ENCODE measurements at regions not wholly inside any gene's neighbourhood (a gene's known extent, or its start where the extent isn't known, plus 50 kb on each side); places are given as distances from the start of the nearest gene placed in this dataset.
"Not testable (repeated sequence)": the region's sequence is repeated elsewhere in the genome, so short reads cannot be mapped to it uniquely, and the experiment has no call there.

GRCh38 chr20:29349836-29350235, 1907.6 kb upstream of the DEFB115 start:
- Mint-ChIP-seq H3K36me3 (no peaks in the 10 kb centered on the region), H3K27ac (no peak overlapping the region), H3K4me3 (no peak overlapping the region), H3K9me3 (peaks cover 4% of the 10 kb centered on the region), H3K27me3 (no peaks in the 10 kb centered on the region), H3K4me1 (no peaks in the 10 kb centered on the region)

- H3K4me1 Mint-ChIP-seq, H3K36me3 Mint-ChIP-seq, H3K9me3 Mint-ChIP-seq, H3K4me3 Mint-ChIP-seq, H3K27ac Mint-ChIP-seq, H3K27me3 Mint-ChIP-seq: not testable (repeated sequence)
These were observed 1881.5 kb upstream of the DEFB115 start for GRCh38 chr20:29375937-29376336.

GRCh38 chr20:29392853-29393252, 1864.6 kb upstream of the DEFB115 start:
- not testable (repeated sequence) for H3K36me3 Mint-ChIP-seq, H3K4me1 Mint-ChIP-seq, H3K27ac Mint-ChIP-seq, H3K4me3 Mint-ChIP-seq
- H3K9me3 Mint-ChIP-seq: peaks cover 22% of the 10 kb centered on the region
- H3K27me3 Mint-ChIP-seq: peaks cover 13% of the 10 kb centered on the region

GRCh38 chr20:29408034-29408695, 1849.3 kb upstream of the DEFB115 start:
- Mint-ChIP-seq H3K4me1 (no peaks in the 10 kb centered on the region), H3K4me3 (no peak overlapping the region), H3K27me3 (peaks cover 12% of the 10 kb centered on the region), H3K36me3 (peaks cover 7% of the 10 kb centered on the region), H3K27ac (no peak overlapping the region), H3K9me3 (peaks cover 24% of the 10 kb centered on the region)

GRCh38 chr20:29408707-29409106, 1848.8 kb upstream of the DEFB115 start:
- not testable (repeated sequence) for H3K4me3 Mint-ChIP-seq, H3K4me1 Mint-ChIP-seq, H3K27ac Mint-ChIP-seq, H3K36me3 Mint-ChIP-seq
- H3K9me3 Mint-ChIP-seq: peaks cover 28% of the 10 kb centered on the region
- H3K27me3 Mint-ChIP-seq: peaks cover 13% of the 10 kb centered on the region

GRCh38 chr20:29409160-29409689, 1848.2 kb upstream of the DEFB115 start:
- H3K27me3 Mint-ChIP-seq: peaks cover 14% of the 10 kb centered on the region
- not testable (repeated sequence) for H3K27ac Mint-ChIP-seq, H3K4me3 Mint-ChIP-seq, H3K4me1 Mint-ChIP-seq, H3K36me3 Mint-ChIP-seq
- peaks cover 29% of the 10 kb centered on the region for H3K9me3 Mint-ChIP-seq

- H3K4me3 Mint-ChIP-seq: no peak overlapping the region
- peaks cover 14% of the 10 kb centered on the region for H3K27me3 Mint-ChIP-seq
- no peaks in the 10 kb centered on the region for H3K4me1 Mint-ChIP-seq
These were observed 1847.3 kb upstream of the DEFB115 start for GRCh38 chr20:29409833-29410805.

GRCh38 chr20:29410806-29411457, 1846.5 kb upstream of the DEFB115 start:
- Mint-ChIP-seq H3K36me3 (peaks cover 9% of the 10 kb centered on the region), H3K27me3 (peaks cover 14% of the 10 kb centered on the region), H3K27ac (no peak overlapping the region), H3K4me3 (no peak overlapping the region), H3K4me1 (no peaks in the 10 kb centered on the region), H3K9me3 (peaks cover 24% of the 10 kb centered on the region)

More at GRCh38 chr20:29409833-29410805, 1847.3 kb upstream of the DEFB115 start:
- Mint-ChIP-seq H3K9me3 (peaks cover 24% of the 10 kb centered on the region), H3K36me3 (peaks cover 9% of the 10 kb centered on the region), H3K27ac (no peak overlapping the region)

GRCh38 chr20:29411458-29411820, 1846.0 kb upstream of the DEFB115 start:
- H3K4me3 Mint-ChIP-seq, H3K27ac Mint-ChIP-seq, H3K4me1 Mint-ChIP-seq: not testable (repeated sequence)
- peaks cover 22% of the 10 kb centered on the region for H3K9me3 Mint-ChIP-seq
- peaks cover 14% of the 10 kb centered on the region for H3K27me3 Mint-ChIP-seq
- peaks cover 11% of the 10 kb centered on the region for H3K36me3 Mint-ChIP-seq

- Mint-ChIP-seq H3K4me3 (no peak overlapping the region), H3K36me3 (peaks cover 2% of the 10 kb centered on the region), H3K9me3 (peaks cover 5% of the 10 kb centered on the region), H3K27ac (no peak overlapping the region), H3K4me1 (no peaks in the 10 kb centered on the region), H3K27me3 (peaks cover 2% of the 10 kb centered on the region)
These were observed 1838.1 kb upstream of the DEFB115 start for GRCh38 chr20:29419378-29419777.

- no peaks in the 10 kb centered on the region for H3K9me3 Mint-ChIP-seq
- H3K27me3 Mint-ChIP-seq: peaks cover 13% of the 10 kb centered on the region
- no peaks in the 10 kb centered on the region for H3K4me1 Mint-ChIP-seq
- H3K4me3 Mint-ChIP-seq: no peak overlapping the region
- no peaks in the 10 kb centered on the region for H3K36me3 Mint-ChIP-seq
- H3K27ac Mint-ChIP-seq: no peak overlapping the region
These were observed 1830.0 kb upstream of the DEFB115 start for GRCh38 chr20:29427201-29428060.

GRCh38 chr20:29430531-29430930, 1826.9 kb upstream of the DEFB115 start:
- H3K36me3 Mint-ChIP-seq: no peaks in the 10 kb centered on the region
- no peaks in the 10 kb centered on the region for H3K9me3 Mint-ChIP-seq
- H3K4me1 Mint-ChIP-seq: no peaks in the 10 kb centered on the region
- H3K4me3 Mint-ChIP-seq: no peak overlapping the region
- H3K27ac Mint-ChIP-seq: no peak overlapping the region
- peaks cover 13% of the 10 kb centered on the region for H3K27me3 Mint-ChIP-seq

GRCh38 chr20:29440721-29441120, 1816.7 kb upstream of the DEFB115 start:
- H3K9me3 Mint-ChIP-seq, H3K36me3 Mint-ChIP-seq: not testable (repeated sequence)

GRCh38 chr20:29443206-29443781, 1814.2 kb upstream of the DEFB115 start:
- not testable (repeated sequence) for H3K9me3 Mint-ChIP-seq, H3K4me3 Mint-ChIP-seq, H3K4me1 Mint-ChIP-seq, H3K36me3 Mint-ChIP-seq, H3K27ac Mint-ChIP-seq
- H3K27me3 Mint-ChIP-seq: peaks cover 13% of the 10 kb centered on the region

More at GRCh38 chr20:29440721-29441120, 1816.7 kb upstream of the DEFB115 start:
- H3K4me3 Mint-ChIP-seq, H3K4me1 Mint-ChIP-seq, H3K27me3 Mint-ChIP-seq, H3K27ac Mint-ChIP-seq: not testable (repeated sequence)

- Mint-ChIP-seq H3K4me1 (no peaks in the 10 kb centered on the region), H3K27ac (no peak overlapping the region), H3K4me3 (no peak overlapping the region), H3K9me3 (no peaks in the 10 kb centered on the region), H3K27me3 (peaks cover 13% of the 10 kb centered on the region), H3K36me3 (no peaks in the 10 kb centered on the region)
These were observed 1813.6 kb upstream of the DEFB115 start for GRCh38 chr20:29443819-29444218.
